ENCODE measurements at regions not wholly inside any gene's neighbourhood (a gene's known extent, or its start where the extent isn't known, plus 50 kb on each side); places are given as distances from the start of the nearest gene placed in this dataset.
A peak's percentile ranks its signal among the peaks of the same experiment; 100 is the strongest.

GRCh38 chr12:60487284-60487683 is 891.5 kb downstream of the SLC16A7 start:
- no peak for TF ChIP-seq ZFX (IDR thresholded peaks at IDR 0.05)
- TF ChIP-seq CTCF (conservative IDR thresholded peaks at IDR 0.05), result no peak
- no peak overlapping the region for H3K27ac ChIP-seq

GRCh38 chr12:60489071-60489470 is 893.2 kb downstream of the SLC16A7 start:
- H3K27ac ChIP-seq, result no peak overlapping the region

GRCh38 chr12:60494244-60494643 is 898.4 kb downstream of the SLC16A7 start:
- H3K27ac ChIP-seq, result no peak overlapping the region
- TF ChIP-seq ZFX (IDR thresholded peaks at IDR 0.05) (no peak), CTCF (conservative IDR thresholded peaks at IDR 0.05) (peak; percentile 80)

More at GRCh38 chr12:60489071-60489470, 893.2 kb downstream of the SLC16A7 start:
- TF ChIP-seq ZFX (IDR thresholded peaks at IDR 0.05) (no peak), CTCF (conservative IDR thresholded peaks at IDR 0.05) (no peak)

- TF ChIP-seq ZFX (IDR thresholded peaks at IDR 0.05) (no peak), CTCF (conservative IDR thresholded peaks at IDR 0.05) (no peak)
- H3K27ac ChIP-seq, result peak overlapping the region; percentile 64; the same call in 1 of the 2 replicates
These were observed 902.8 kb downstream of the SLC16A7 start for GRCh38 chr12:60498656-60499055.

- TF ChIP-seq CTCF (conservative IDR thresholded peaks at IDR 0.05) (peak; percentile 12; the same call in 1 of the 2 replicates), ZFX (IDR thresholded peaks at IDR 0.05) (no peak)
- H3K27ac ChIP-seq, result no peak overlapping the region
These were observed 905.4 kb downstream of the SLC16A7 start for GRCh38 chr12:60501124-60501729.

GRCh38 chr12:60522684-60523400 is 927.0 kb downstream of the SLC16A7 start:
- H3K27ac ChIP-seq, result no peak overlapping the region
- TF ChIP-seq CTCF (conservative IDR thresholded peaks at IDR 0.05), result no peak
- TF ChIP-seq ZFX (IDR thresholded peaks at IDR 0.05), result no peak

- no peak for TF ChIP-seq ZFX (IDR thresholded peaks at IDR 0.05)
- TF ChIP-seq CTCF (conservative IDR thresholded peaks at IDR 0.05), result no peak
- no peak overlapping the region for H3K27ac ChIP-seq
These were observed 933.4 kb downstream of the SLC16A7 start for GRCh38 chr12:60529261-60529660.
